ENCODE measurements at regions not wholly inside any gene's neighbourhood (a gene's known extent, or its start where the extent isn't known, plus 50 kb on each side); places are given as distances from the start of the nearest gene placed in this dataset.

DNA sequence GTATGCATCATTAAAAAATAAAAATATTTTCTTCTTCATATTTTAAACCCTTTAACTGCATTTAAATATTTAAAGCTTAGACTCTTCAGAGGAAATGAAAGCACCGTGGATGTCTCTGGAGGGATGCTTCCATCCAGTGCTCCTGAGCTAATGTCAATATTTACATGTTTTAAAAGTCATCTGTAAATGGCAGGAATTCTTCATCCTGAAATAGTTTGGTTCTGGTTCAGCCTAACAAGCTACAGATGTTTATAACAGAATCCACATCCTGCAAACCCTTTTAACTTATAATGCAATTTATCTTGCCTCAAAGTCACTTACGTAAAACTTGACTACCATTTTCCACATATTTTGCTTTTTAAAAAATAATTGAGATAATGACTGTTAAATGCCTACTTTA lies 1207.3 kb downstream of the SLC16A7 start:
- no peak for DNase-seq
- WGBS (ENCODE audit: insufficient coverage, low coverage, low lambda C conversion rate, missing lambda C conversion rate): 28% methylated on average over 2 of the region's 2 CpGs
- no peaks in the 10 kb centered on the region for H3K36me3 ChIP-seq
- H3K9me3 ChIP-seq: no peaks in the 10 kb centered on the region
- no peak overlapping the region for H3K4me3 ChIP-seq
- ATAC-seq: no peak
- no peaks in the 10 kb centered on the region for H3K27me3 ChIP-seq
- no peaks in the 10 kb centered on the region for H3K4me1 ChIP-seq
- intact Hi-C loops (cut with DNase I): no loop called here
- TF ChIP-seq POLR2A (IDR thresholded peaks at IDR 0.05): no peak
- TF ChIP-seq, protein P1, sequence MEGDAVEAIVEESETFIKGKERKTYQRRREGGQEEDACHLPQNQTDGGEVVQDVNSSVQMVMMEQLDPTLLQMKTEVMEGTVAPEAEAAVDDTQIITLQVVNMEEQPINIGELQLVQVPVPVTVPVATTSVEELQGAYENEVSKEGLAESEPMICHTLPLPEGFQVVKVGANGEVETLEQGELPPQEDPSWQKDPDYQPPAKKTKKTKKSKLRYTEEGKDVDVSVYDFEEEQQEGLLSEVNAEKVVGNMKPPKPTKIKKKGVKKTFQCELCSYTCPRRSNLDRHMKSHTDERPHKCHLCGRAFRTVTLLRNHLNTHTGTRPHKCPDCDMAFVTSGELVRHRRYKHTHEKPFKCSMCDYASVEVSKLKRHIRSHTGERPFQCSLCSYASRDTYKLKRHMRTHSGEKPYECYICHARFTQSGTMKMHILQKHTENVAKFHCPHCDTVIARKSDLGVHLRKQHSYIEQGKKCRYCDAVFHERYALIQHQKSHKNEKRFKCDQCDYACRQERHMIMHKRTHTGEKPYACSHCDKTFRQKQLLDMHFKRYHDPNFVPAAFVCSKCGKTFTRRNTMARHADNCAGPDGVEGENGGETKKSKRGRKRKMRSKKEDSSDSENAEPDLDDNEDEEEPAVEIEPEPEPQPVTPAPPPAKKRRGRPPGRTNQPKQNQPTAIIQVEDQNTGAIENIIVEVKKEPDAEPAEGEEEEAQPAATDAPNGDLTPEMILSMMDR (IDR thresholded peaks at IDR 0.05): no peak
- no peak overlapping the region for H3K27ac ChIP-seq

DNA sequence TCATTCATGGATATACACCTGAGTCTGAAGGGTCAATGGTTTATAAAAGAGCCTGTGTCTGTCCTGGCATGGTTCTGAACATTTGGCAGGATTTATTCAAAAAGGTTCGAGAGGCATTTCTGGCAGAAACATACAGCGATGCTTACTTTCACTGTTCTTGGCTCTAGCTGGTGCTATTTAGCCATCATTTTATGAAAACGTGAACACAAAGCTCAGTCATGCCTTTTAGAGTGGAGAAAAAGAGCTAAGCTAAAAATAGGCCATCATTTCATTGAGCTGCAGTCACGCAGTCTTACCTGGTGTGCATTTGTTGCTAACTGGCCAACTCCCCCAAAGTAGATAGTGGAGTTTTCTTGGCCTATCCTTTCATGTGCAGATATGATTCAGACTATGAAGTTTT lies 1209.5 kb downstream of the SLC16A7 start:
- H3K36me3 ChIP-seq: no peaks in the 10 kb centered on the region
- DNase-seq: no peak
- no peak overlapping the region for H3K4me3 ChIP-seq
- ATAC-seq: peak; percentile 62 to 79 (median 72)
- 15% methylated on average over 4 of the region's 4 CpGs for WGBS (ENCODE audit: insufficient coverage, low coverage, low lambda C conversion rate, missing lambda C conversion rate)
- H3K4me1 ChIP-seq: no peaks in the 10 kb centered on the region
- intact Hi-C loops (cut with DNase I): no loop called here
- H3K27me3 ChIP-seq: no peaks in the 10 kb centered on the region
- no peak overlapping the region for H3K27ac ChIP-seq
- H3K9me3 ChIP-seq: no peaks in the 10 kb centered on the region
- TF ChIP-seq, protein P1 (IDR thresholded peaks at IDR 0.05): peak in 2 of 4 donors; percentile 11 to 22
- TF ChIP-seq POLR2A (IDR thresholded peaks at IDR 0.05): no peak

DNA sequence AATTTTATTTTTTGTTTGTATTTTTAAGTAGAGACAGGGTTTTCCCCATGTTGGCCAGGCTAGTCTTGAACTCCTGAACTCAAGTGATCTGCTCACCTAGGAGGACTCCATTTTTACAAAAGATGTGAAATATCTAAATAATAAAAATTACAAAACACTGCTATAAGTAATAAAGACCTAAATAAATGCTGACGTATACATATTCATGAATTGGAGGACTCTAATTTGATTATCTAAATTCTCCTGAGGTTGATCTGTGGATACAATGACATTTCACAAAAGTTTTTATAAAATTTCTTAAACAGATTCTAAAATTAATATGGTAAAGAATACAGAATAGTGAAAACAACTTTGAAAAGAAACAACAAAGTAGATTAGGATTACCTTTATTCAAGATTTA lies 1224.0 kb downstream of the SLC16A7 start:
- no peaks in the 10 kb centered on the region for H3K36me3 ChIP-seq
- intact Hi-C loops (cut with DNase I): no loop called here
- WGBS (ENCODE audit: insufficient coverage, low coverage, low lambda C conversion rate, missing lambda C conversion rate): 64% methylated on average over 1 of the region's 1 CpG
- DNase-seq (no peak), ATAC-seq (no peak)
- H3K27me3 ChIP-seq: no peaks in the 10 kb centered on the region
- no peak overlapping the region for H3K4me3 ChIP-seq
- H3K9me3 ChIP-seq: no peaks in the 10 kb centered on the region
- H3K4me1 ChIP-seq: no peaks in the 10 kb centered on the region
- H3K27ac ChIP-seq: no peak overlapping the region
- TF ChIP-seq, protein P1 (IDR thresholded peaks at IDR 0.05): no peak
- no peak for TF ChIP-seq POLR2A (IDR thresholded peaks at IDR 0.05)

DNA sequence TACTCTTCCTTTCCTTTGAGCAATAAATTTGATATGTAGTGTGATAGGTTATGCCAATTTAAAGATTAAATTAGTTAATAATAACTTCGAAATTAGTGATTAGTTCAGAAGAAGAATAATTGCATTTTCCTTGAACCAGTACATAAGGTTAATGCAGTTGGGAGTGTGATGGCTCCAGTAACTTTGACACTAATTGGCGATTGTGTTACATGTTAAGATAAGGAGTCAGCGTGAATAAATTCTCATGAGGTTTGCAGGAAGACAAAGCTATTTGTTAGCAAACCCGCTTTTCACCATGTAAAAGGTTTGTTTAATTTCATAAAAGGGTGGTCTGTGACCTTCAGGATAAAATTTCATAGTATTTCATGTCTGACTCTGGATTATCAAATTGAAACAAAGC lies 1226.8 kb downstream of the SLC16A7 start:
- ATAC-seq (no peak), DNase-seq (no peak)
- WGBS (ENCODE audit: insufficient coverage, low coverage, low lambda C conversion rate, missing lambda C conversion rate): 44% methylated on average over 4 of the region's 4 CpGs
- TF ChIP-seq, protein P1 (IDR thresholded peaks at IDR 0.05): no peak
- TF ChIP-seq POLR2A (IDR thresholded peaks at IDR 0.05): no peak
- Histone ChIP-seq H3K4me1 (no peaks in the 10 kb centered on the region), H3K4me3 (no peak overlapping the region), H3K27me3 (no peaks in the 10 kb centered on the region), H3K9me3 (no peaks in the 10 kb centered on the region), H3K36me3 (no peaks in the 10 kb centered on the region), H3K27ac (no peak overlapping the region)
- intact Hi-C loops (cut with DNase I): no loop called here

DNA sequence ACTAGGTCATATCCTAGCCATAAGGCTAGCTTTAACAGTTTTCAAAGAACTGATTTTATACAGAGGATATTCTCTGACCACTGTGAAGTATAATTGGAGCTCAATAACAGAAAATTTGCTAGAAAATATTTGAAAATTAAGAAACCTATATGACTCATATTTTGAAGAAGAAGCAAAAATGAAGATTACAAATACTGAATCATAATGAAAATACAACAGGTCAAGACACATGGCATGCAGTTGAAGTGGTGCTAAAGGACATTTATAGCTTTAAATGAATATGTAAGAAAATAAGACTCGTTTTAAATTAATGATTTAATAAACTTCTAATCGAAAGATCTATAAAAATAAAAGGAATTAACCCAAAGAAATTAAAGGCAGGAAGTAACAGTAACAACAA lies 1234.6 kb downstream of the SLC16A7 start:
- TF ChIP-seq, protein P1 (IDR thresholded peaks at IDR 0.05): no peak
- Histone ChIP-seq H3K27me3 (no peaks in the 10 kb centered on the region), H3K27ac (no peak overlapping the region), H3K4me1 (no peaks in the 10 kb centered on the region), H3K9me3 (no peaks in the 10 kb centered on the region), H3K36me3 (no peaks in the 10 kb centered on the region), H3K4me3 (no peak overlapping the region)
- DNase-seq (no peak), ATAC-seq (no peak)
- 57% methylated on average over 2 of the region's 2 CpGs for WGBS (ENCODE audit: insufficient coverage, low coverage, low lambda C conversion rate, missing lambda C conversion rate)
- intact Hi-C loops (cut with DNase I): no loop called here

Data from right lobe of liver (tissue), 6 donors.